Calu3 (cell line): ENCODE measurements at regions not wholly inside any gene's neighbourhood (a gene's known extent, or its start where the extent isn't known, plus 50 kb on each side); places are given as distances from the start of the nearest gene placed in this dataset.
A peak's percentile ranks its signal among the peaks of the same experiment; 100 is the strongest.

ENCODE experiments used
- BruUV-seq: library from RNA; stranded (reverse); fragments of 400-500 nt; replicated peaks from 2 replicates; lab custom pipeline; 2021; lab: Mats Ljungman, UMichigan
- CTCF ChIA-PET: fragments of 300-600 bp; sonication (Branson Sonifier 250); formaldehyde crosslinking; loops from one replicate; lab custom pipeline; 2022; ENCODE audit warnings: antibody characterized with exemption; lab: Charles Lee
- DNase-seq: peaks from one replicate; pipeline ENCODE4 v3.0.0; 2022
- H3K27ac Mint-ChIP-seq: one replicate; pipeline ENCODE4 v1.8.0; 2022; ENCODE audit warnings: mixed read lengths; ENCODE audit not compliant: unreplicated experiment
- H3K27me3 Mint-ChIP-seq: one replicate; pipeline ENCODE4 v1.8.0; 2022; ENCODE audit warnings: mixed read lengths; ENCODE audit not compliant: unreplicated experiment
- H3K36me3 Mint-ChIP-seq: one replicate; pipeline ENCODE4 v1.8.0; 2022; ENCODE audit warnings: mild to moderate bottlenecking, moderate library complexity, mixed read lengths; ENCODE audit not compliant: insufficient read depth, unreplicated experiment
- H3K4me1 Mint-ChIP-seq: one replicate; pipeline ENCODE4 v1.8.0; 2022; ENCODE audit warnings: mild to moderate bottlenecking, low read depth, mixed read lengths; ENCODE audit not compliant: unreplicated experiment
- H3K4me3 Mint-ChIP-seq: one replicate; pipeline ENCODE4 v1.8.0; 2022; ENCODE audit warnings: mild to moderate bottlenecking, low read depth, moderate library complexity, mixed read lengths; ENCODE audit not compliant: unreplicated experiment
- H3K9me3 Mint-ChIP-seq: one replicate; pipeline ENCODE4 v1.8.0; 2022; ENCODE audit warnings: low read depth, mixed read lengths; ENCODE audit not compliant: unreplicated experiment
- intact Hi-C: fragments of 100-400 bp; cut with micrococcal nuclease; formaldehyde crosslinking; loops from one replicate; pipeline ENCODE4 v1.10.0; 2022; ENCODE audit not compliant: unreplicated experiment
- TF ChIP-seq, protein P1 (sequence below): fragments of 200-600 bp; IDR thresholded peaks from one replicate; pipeline ENCODE4 v1.8.0; 2022; ENCODE audit warnings: antibody characterized with exemption; ENCODE audit not compliant: unreplicated experiment

DNA sequence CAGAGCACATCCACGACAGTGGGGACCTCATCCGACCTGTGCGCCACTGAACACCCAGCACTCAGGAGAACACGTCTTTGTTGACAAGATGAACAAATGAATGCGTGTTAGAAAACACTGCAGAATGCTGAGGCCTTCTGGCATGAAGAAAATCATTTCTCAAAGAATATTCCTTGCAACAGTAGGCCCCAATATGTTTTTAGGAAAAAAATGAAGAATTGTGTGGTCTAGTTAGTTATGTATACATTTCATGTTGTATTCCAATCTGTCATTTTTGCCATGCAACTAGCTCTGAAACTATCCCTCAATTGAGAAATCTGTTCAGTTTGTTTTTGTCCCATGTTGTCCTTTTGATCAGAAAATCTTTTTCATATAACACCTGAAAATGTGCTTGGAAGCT, 77.4 kb upstream of the MAD2L1 start:
- BruUV-seq, result no TSS peak
- Mint-ChIP-seq H3K9me3 (no peaks in the 10 kb centered on the region), H3K4me1 (no peaks in the 10 kb centered on the region), H3K27me3 (no peaks in the 10 kb centered on the region), H3K4me3 (no peak overlapping the region), H3K36me3 (no peaks in the 10 kb centered on the region), H3K27ac (no peak overlapping the region)
- no peak for DNase-seq
- CTCF ChIA-PET, result no interaction called here
- intact Hi-C loops, result no loop called here
- TF ChIP-seq, protein P1, sequence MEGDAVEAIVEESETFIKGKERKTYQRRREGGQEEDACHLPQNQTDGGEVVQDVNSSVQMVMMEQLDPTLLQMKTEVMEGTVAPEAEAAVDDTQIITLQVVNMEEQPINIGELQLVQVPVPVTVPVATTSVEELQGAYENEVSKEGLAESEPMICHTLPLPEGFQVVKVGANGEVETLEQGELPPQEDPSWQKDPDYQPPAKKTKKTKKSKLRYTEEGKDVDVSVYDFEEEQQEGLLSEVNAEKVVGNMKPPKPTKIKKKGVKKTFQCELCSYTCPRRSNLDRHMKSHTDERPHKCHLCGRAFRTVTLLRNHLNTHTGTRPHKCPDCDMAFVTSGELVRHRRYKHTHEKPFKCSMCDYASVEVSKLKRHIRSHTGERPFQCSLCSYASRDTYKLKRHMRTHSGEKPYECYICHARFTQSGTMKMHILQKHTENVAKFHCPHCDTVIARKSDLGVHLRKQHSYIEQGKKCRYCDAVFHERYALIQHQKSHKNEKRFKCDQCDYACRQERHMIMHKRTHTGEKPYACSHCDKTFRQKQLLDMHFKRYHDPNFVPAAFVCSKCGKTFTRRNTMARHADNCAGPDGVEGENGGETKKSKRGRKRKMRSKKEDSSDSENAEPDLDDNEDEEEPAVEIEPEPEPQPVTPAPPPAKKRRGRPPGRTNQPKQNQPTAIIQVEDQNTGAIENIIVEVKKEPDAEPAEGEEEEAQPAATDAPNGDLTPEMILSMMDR, result no peak

DNA sequence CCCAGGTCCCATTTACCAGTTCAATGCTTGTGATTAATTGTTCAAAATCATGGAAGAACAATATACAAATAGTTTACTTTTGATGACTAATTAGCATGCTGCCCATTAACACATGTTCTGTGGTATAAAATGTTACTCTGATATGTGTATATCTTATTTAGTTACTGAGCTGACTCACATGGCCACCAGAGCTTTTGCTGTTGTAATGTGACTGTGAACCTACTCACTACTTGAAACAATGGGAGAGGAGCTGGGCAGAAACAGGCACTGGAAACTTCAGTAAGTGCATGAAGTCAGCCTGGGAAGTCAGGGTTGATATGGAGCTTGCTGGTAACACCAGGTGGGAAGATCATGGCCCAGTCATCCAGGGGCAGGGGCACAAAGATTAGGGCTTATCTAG, 72.7 kb upstream of the MAD2L1 start:
- no TSS peak for BruUV-seq
- no peaks in the 10 kb centered on the region for H3K36me3 Mint-ChIP-seq
- DNase-seq, result no peak
- no peak overlapping the region for H3K27ac Mint-ChIP-seq
- no peak overlapping the region for H3K4me3 Mint-ChIP-seq
- no peaks in the 10 kb centered on the region for H3K4me1 Mint-ChIP-seq
- TF ChIP-seq, protein P1, result no peak
- CTCF ChIA-PET, result no interaction called here
- no peaks in the 10 kb centered on the region for H3K27me3 Mint-ChIP-seq
- intact Hi-C loops, result no loop called here
- peaks cover 3% of the 10 kb centered on the region for H3K9me3 Mint-ChIP-seq

DNA sequence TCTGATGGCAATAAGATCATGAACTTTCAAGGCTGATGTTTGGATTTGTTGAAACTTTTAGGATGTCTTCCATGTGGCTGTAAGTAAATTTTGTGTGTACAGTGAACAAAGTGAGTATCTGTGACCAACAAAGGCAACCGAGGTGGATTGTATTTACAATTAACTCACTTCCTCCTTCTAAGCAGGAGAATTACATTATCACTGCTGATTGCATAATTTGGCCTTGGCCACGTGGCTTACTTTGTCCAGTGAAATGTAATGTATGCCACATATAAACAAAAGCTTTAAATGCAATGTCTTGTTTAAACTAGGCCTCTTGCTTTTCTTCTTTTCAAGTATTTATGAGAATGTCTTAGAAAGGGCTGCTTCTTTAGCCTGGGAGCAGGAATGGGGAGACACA, 66.3 kb upstream of the MAD2L1 start:
- Mint-ChIP-seq H3K4me1 (no peaks in the 10 kb centered on the region), H3K27me3 (no peaks in the 10 kb centered on the region), H3K27ac (no peak overlapping the region), H3K9me3 (peaks cover 3% of the 10 kb centered on the region), H3K36me3 (no peaks in the 10 kb centered on the region), H3K4me3 (no peak overlapping the region)
- TF ChIP-seq, protein P1, result no peak
- intact Hi-C loops, result no loop called here
- CTCF ChIA-PET, result interaction anchor here (0.6 kb wide), 1 partner anchor 113 kb away, joined by 4 read pairs; no protein-coding TSS in a partner anchor
- DNase-seq, result peak; percentile 0
- BruUV-seq, result no TSS peak

DNA sequence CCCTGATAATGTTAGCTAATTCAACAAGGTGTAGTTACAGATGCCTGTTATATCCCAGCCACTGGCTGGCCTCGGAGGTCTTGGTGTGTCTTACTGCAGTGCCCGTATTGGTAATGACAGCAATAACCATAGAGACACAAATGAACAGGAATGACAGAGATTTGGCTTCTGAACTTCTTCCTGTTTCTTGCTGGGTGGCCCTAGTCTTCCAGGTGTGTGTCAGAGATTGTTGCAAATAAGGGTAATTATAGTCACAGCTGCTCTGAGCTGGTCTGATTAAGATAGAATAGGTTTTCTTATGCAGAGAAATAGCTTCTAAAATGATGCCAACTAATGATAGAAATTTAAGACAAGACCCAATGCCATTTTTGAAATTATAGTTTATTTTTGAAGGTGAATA, 64.1 kb upstream of the MAD2L1 start:
- Mint-ChIP-seq H3K27ac (no peak overlapping the region), H3K9me3 (peaks cover under 1% of the 10 kb centered on the region), H3K36me3 (no peaks in the 10 kb centered on the region), H3K4me1 (no peaks in the 10 kb centered on the region), H3K27me3 (no peaks in the 10 kb centered on the region), H3K4me3 (no peak overlapping the region)
- intact Hi-C loops, result no loop called here
- DNase-seq, result no peak
- CTCF ChIA-PET, result interaction anchor here (0.5 kb wide), 1 partner anchor 1006 kb away, joined by 5 read pairs; no protein-coding TSS in a partner anchor
- TF ChIP-seq, protein P1, result no peak
- BruUV-seq, result no TSS peak
